Spinal cord (tissue), 9 donors: ENCODE measurements at regions not wholly inside any gene's neighbourhood (a gene's known extent, or its start where the extent isn't known, plus 50 kb on each side); places are given as distances from the start of the nearest gene placed in this dataset.

Source experiments
- DNase-seq, 6 donors: peaks; one replicate each; pipeline versions ENCODE4 v3.0.0 to v3.0.0-alpha.2; 2013 to 2015; ENCODE audit warnings: low spot score in 6 of 6, low read depth in 4 of 6
- H3K27ac ChIP-seq: one replicate; pipeline ENCODE4 v1.5.1; 2013; ENCODE audit warnings: low read depth, low read length, control low read depth
- H3K27me3 ChIP-seq: one replicate; pipeline ENCODE4 v1.6.1; 2013; ENCODE audit warnings: low read length; ENCODE audit not compliant: control insufficient read depth, insufficient read depth
- H3K36me3 ChIP-seq: one replicate; pipeline ENCODE4 v1.6.1; 2013; ENCODE audit warnings: low read length; ENCODE audit not compliant: control insufficient read depth, insufficient read depth
- H3K4me1 ChIP-seq: one replicate; pipeline ENCODE4 v1.6.1; 2013; ENCODE audit warnings: low read length; ENCODE audit not compliant: control insufficient read depth, insufficient read depth
- H3K4me3 ChIP-seq: one replicate; pipeline ENCODE4 v1.5.1; 2013; ENCODE audit warnings: low read depth, low read length, control low read depth
- H3K9me3 ChIP-seq: one replicate; pipeline ENCODE4 v1.6.1; 2013; ENCODE audit warnings: low read length; ENCODE audit not compliant: control insufficient read depth, insufficient read depth
- WGBS: methylation state at CpG from one replicate; pipeline ENCODE4 v1.1.5; 2013; ENCODE audit warnings: missing lambda C conversion rate; ENCODE audit not compliant: insufficient coverage; 5-methylcytosine and 5-hydroxymethylcytosine counted together
- donor health status: healthy.

DNA sequence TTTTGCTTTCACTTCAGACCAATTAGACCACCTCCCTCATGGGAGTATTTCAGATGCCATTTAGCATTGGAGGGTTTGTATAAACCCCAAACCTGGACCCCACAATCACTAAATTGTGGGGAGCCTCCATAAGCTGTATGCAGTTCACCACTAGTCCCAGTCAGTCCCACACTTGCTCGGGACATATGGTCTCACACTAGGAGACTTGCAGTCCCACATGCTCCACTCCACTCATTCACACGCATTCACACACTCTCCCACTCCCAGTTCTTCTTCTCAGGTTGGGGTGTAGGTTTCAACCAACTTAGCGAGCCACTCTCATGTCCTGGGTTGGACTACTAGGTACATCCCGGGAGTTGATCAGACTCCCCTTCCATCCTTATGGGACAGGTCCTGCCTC is 84.5 kb upstream of the GPR6 start:
- Histone ChIP-seq H3K36me3 (no peaks in the 10 kb centered on the region), H3K4me3 (no peak overlapping the region), H3K27ac (no peak overlapping the region), H3K4me1 (no peaks in the 10 kb centered on the region), H3K27me3 (no peaks in the 10 kb centered on the region), H3K9me3 (no peaks in the 10 kb centered on the region)
- 100% methylated on average over 3 of the region's 4 CpGs for WGBS
- DNase-seq: no peak

DNA sequence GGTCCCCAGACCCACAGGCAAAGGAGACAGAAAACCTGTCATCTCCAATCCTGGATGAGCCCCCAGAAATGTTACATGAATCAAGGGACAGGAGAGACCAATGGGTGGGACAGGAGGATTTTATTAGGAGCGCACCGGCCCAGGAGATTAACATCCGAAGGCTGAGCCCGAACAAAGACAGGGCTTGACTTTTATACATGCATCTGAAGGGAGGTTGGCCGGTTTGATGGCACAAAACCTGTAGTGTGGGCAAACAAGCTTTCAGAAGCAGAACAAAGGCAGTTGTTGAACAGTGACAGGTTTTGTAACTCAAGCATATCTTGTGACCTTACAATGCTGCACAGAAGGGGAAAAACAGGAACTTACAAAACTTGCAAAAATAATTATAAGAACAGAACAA is 83.9 kb upstream of the GPR6 start:
- H3K9me3 ChIP-seq: no peaks in the 10 kb centered on the region
- H3K27me3 ChIP-seq: no peaks in the 10 kb centered on the region
- no peak overlapping the region for H3K27ac ChIP-seq
- H3K4me3 ChIP-seq: no peak overlapping the region
- H3K4me1 ChIP-seq: no peaks in the 10 kb centered on the region
- no peak for DNase-seq
- 96% methylated on average over 5 of the region's 5 CpGs for WGBS
- no peaks in the 10 kb centered on the region for H3K36me3 ChIP-seq

DNA sequence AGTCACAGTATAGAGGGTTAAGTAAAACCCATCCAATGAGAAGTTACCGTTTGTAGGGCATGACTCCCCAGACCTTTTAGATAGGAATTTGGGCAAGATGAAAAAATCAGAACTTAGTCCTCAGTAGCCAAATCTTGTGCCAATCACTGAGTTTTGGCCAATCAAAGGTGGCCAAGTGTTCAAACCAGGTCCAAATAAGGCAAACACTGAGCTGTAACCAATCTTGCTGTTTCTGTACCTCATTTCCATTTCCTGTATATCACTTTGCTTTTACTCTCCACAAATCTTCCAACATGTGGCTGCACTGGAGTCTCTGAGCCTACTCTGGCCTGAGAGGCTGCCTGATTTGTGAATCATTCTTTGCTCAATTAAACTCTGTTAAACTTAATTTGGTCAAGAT is 81.8 kb upstream of the GPR6 start:
- no peak overlapping the region for H3K27ac ChIP-seq
- no peaks in the 10 kb centered on the region for H3K36me3 ChIP-seq
- H3K4me3 ChIP-seq: no peak overlapping the region
- no peaks in the 10 kb centered on the region for H3K9me3 ChIP-seq
- H3K4me1 ChIP-seq: no peaks in the 10 kb centered on the region
- no CpG with 5 or more reads among the region's 1 CpG for WGBS
- DNase-seq: no peak
- no peaks in the 10 kb centered on the region for H3K27me3 ChIP-seq

DNA sequence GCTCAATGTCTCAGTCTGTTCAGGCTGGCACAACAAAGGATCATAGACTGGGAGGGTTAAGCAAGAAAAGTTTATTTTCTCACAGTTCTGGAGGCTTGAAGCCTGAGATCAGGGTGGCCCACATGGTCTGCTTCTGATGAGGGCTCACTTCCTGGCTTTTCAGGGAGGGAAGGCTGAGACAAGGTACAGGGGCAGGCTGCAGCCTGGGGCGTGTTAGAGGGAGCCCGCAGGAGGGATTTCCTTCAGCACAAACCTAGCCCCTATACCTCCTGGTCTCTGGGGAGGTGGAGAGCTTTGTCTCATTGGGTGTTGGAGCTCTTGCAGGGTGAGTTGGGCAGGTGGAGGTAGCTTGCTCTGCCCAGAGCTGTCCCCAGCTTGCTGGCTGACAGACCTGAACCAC is 81.1 kb upstream of the GPR6 start:
- Histone ChIP-seq H3K27me3 (no peaks in the 10 kb centered on the region), H3K4me3 (no peak overlapping the region), H3K27ac (no peak overlapping the region), H3K36me3 (no peaks in the 10 kb centered on the region), H3K4me1 (no peaks in the 10 kb centered on the region), H3K9me3 (no peaks in the 10 kb centered on the region)
- WGBS: no CpG with 5 or more reads among the region's 2 CpGs
- DNase-seq: no peak

DNA sequence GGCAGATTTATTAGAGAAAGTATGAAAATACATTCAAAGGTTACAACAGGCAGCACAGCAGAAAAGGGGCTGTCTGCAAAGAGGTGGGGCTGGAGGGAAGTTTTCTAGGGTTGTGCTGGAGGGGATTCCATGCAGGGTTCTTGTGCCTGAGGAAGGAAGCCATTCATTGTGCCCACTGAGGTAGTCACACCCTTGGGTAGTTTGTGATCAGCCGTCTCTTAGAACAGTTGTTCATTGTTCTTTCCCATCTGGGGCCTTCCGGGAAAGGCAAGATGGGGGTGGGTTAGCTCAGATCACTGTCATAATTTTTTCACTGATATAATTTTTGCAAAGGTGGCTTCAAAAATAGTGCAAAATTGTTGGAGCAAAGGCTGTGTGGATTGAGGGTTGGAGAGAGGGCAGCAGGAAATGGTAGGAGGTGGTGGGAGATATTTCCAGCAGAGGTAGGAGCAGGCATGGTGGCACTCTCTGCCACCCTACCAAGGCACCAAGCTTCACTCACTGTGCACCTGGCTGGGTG is 80.5 kb upstream of the GPR6 start:
- no peak for DNase-seq
- Histone ChIP-seq H3K4me1 (no peaks in the 10 kb centered on the region), H3K36me3 (no peaks in the 10 kb centered on the region), H3K9me3 (no peaks in the 10 kb centered on the region), H3K4me3 (no peak overlapping the region), H3K27me3 (no peaks in the 10 kb centered on the region), H3K27ac (no peak overlapping the region)
- 100% methylated on average over 1 of the region's 2 CpGs for WGBS

DNA sequence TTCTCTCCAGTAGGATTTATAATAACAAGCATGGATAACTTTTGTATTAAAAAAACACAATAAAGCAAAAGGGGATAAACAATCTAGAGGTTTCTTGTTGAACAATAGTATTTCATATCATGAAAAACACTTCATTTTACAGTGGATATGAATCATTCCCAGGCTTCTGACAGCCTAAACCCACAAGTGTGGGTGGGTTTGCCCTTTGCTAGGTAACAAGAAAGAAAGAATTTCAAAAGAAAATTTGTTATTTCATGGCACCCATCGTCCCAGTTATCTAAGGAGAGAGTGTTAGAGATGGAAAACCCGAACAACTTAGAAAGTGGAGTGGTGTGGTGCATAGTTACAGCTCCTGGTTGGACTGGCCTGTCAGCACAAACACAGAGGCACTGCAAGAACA is 76.1 kb upstream of the GPR6 start:
- no peak for DNase-seq
- Histone ChIP-seq H3K9me3 (no peaks in the 10 kb centered on the region), H3K36me3 (no peaks in the 10 kb centered on the region), H3K27me3 (no peaks in the 10 kb centered on the region), H3K4me3 (no peak overlapping the region), H3K4me1 (no peaks in the 10 kb centered on the region), H3K27ac (no peak overlapping the region)
- WGBS: 72% methylated on average over 2 of the region's 2 CpGs

DNA sequence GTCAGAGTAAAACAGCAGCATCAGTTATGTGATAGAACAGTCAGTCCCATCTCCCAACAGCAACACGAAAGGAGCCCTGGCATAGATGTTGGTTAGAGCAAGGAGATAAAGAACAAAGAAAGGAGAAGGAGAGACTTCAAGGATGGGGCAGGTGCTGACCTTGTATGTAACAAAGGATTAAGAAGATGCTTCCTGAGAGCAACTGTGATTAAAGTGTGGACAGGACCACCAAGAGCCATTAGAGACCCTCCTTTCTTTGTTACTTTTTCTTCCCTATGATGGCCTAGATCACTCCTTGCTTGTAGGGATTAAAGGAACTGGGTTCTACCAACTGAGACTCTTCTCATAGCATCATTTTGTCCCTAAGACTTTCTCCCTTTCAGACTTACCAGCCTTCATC is 75.2 kb upstream of the GPR6 start:
- no peaks in the 10 kb centered on the region for H3K27me3 ChIP-seq
- no peak overlapping the region for H3K27ac ChIP-seq
- DNase-seq: no peak
- WGBS: no CpG with 5 or more reads among the region's 1 CpG
- no peaks in the 10 kb centered on the region for H3K36me3 ChIP-seq
- H3K4me1 ChIP-seq: no peaks in the 10 kb centered on the region
- H3K4me3 ChIP-seq: no peak overlapping the region
- no peaks in the 10 kb centered on the region for H3K9me3 ChIP-seq

DNA sequence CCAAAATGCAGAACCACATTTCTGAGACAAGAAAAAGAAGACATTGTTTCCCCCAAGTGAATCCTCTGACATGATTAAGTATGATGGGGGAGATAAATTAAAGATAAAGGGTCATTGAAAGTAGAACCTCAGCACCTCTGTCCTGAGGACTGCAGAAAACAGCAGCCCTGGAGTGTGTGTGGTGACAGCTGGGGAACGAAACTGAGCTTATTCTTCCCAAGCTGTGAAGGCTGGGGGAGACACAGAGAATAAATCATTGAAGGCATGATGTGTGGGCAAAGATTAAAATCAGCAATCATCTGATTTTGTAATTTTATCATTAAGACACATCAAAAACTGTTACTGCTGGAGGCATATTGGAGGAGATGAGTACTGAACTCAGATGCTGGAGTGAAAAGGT is 67.5 kb upstream of the GPR6 start:
- Histone ChIP-seq H3K36me3 (no peaks in the 10 kb centered on the region), H3K27me3 (no peaks in the 10 kb centered on the region), H3K27ac (no peak overlapping the region), H3K9me3 (no peaks in the 10 kb centered on the region), H3K4me3 (no peak overlapping the region), H3K4me1 (no peaks in the 10 kb centered on the region)
- no peak for DNase-seq
- no CpG with 5 or more reads among the region's 1 CpG for WGBS

DNA sequence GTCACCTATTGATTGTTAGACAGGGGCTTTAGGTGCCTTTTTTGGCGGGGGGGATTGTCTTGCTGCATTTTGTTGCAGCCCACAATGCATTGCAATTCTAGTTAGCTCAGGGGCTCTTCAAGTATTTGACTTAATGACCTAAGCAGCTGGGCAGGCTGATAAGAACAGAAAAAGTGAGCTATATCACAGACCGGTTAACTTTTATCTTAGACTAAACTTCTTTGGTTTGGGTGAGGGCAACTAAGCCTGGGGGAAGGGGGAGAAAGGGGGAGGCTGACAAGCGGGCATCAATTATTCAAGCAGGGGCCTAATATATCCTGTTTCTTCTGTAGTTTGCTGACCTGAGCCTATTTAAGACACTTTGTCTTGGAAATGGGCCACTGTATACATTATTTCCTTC is 66.0 kb upstream of the GPR6 start:
- no peaks in the 10 kb centered on the region for H3K36me3 ChIP-seq
- WGBS: no CpG with 5 or more reads among the region's 3 CpGs
- no peaks in the 10 kb centered on the region for H3K4me1 ChIP-seq
- H3K9me3 ChIP-seq: no peaks in the 10 kb centered on the region
- no peak overlapping the region for H3K4me3 ChIP-seq
- H3K27ac ChIP-seq: no peak overlapping the region
- no peaks in the 10 kb centered on the region for H3K27me3 ChIP-seq
- DNase-seq: no peak

DNA sequence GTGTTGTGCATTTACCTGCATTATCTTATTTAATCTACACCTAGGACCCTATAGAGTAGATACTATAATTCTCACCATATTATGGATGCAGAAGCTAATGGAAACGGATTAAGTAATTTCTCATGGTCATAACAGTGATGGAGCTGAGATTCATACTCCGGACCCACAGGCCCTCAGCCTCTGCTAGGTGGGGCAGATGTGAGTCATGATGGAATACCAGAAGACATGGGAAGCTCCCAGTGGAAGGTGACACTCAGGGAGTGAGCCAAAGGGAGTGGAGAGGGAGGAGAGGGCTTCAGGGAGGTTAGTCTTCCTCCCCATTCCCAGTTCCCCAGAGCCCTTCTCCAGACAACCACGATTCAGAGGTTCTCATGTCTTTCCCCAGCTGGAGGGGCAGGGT is 65.2 kb upstream of the GPR6 start:
- no peaks in the 10 kb centered on the region for H3K36me3 ChIP-seq
- H3K9me3 ChIP-seq: no peaks in the 10 kb centered on the region
- 89% methylated on average over 3 of the region's 3 CpGs for WGBS
- H3K4me3 ChIP-seq: no peak overlapping the region
- no peak for DNase-seq
- no peaks in the 10 kb centered on the region for H3K27me3 ChIP-seq
- no peaks in the 10 kb centered on the region for H3K4me1 ChIP-seq
- H3K27ac ChIP-seq: no peak overlapping the region
